HEK293T (cell line): ENCODE measurements at regions not wholly inside any gene's neighbourhood (a gene's known extent, or its start where the extent isn't known, plus 50 kb on each side); places are given as distances from the start of the nearest gene placed in this dataset.

Experiments
- CTCF ChIA-PET: fragments of 350-600 bp; formaldehyde crosslinking; extraction: SDS; loops from one replicate; lab custom pipeline; 2021; ENCODE audit warnings: antibody characterized with exemption, inconsistent platforms; lab: Yijun Ruan, JAX
- POLR2A ChIA-PET: fragments of 350-600 bp; formaldehyde crosslinking; extraction: SDS; loops from one replicate; lab custom pipeline; 2020; ENCODE audit warnings: antibody characterized with exemption, inconsistent platforms; lab: Yijun Ruan, JAX
- DNase-seq: peaks from one replicate; pipeline ENCODE4 v3.0.0; 2012; ENCODE audit warnings: mixed read lengths; ENCODE audit errors: extremely low spot score
- ARNT ChIP-seq: fragments of 450-650 bp; IDR thresholded peaks from 2 replicates; pipeline ENCODE4 v1.6.1; 2017; ENCODE audit warnings: mild to moderate bottlenecking
- BHLHE40 ChIP-seq: fragments of 450-650 bp; IDR thresholded peaks from 2 replicates; pipeline ENCODE4 v1.6.1; 2016; ENCODE audit warnings: mild to moderate bottlenecking, moderate library complexity, borderline replicate concordance
- CTBP1 ChIP-seq: fragments of 450-650 bp; IDR thresholded peaks from 2 replicates; pipeline ENCODE4 v1.6.1; 2016; ENCODE audit warnings: borderline replicate concordance
- ELF4 ChIP-seq: fragments of 450-650 bp; IDR thresholded peaks from 2 replicates; pipeline ENCODE4 v1.6.1; 2017; ENCODE audit warnings: antibody characterized with exemption
- FOXA1 ChIP-seq: fragments of 450-650 bp; IDR thresholded peaks from 2 replicates; pipeline ENCODE4 v1.6.1; 2016; ENCODE audit warnings: mild to moderate bottlenecking
- FOXK2 ChIP-seq: fragments of 450-650 bp; IDR thresholded peaks from 2 replicates; pipeline ENCODE4 v1.6.1; 2016; ENCODE audit warnings: mild to moderate bottlenecking
- FOXM1 ChIP-seq: fragments of 450-650 bp; IDR thresholded peaks from 2 replicates; pipeline ENCODE4 v1.6.1; 2017; ENCODE audit warnings: mild to moderate bottlenecking, borderline replicate concordance
- HDGF ChIP-seq: fragments of 450-650 bp; IDR thresholded peaks from 2 replicates; pipeline ENCODE4 v1.6.1; 2017; ENCODE audit warnings: antibody characterized with exemption, borderline replicate concordance
- L3MBTL2 ChIP-seq: fragments of 450-650 bp; conservative IDR thresholded peaks from 2 replicates; pipeline ENCODE4 v1.6.1; 2016; ENCODE audit warnings: mild to moderate bottlenecking
- LEF1 ChIP-seq: fragments of 450-650 bp; IDR thresholded peaks from 2 replicates; pipeline ENCODE4 v1.6.1; 2017; ENCODE audit warnings: mild to moderate bottlenecking, borderline replicate concordance
- NFRKB ChIP-seq: fragments of 450-650 bp; IDR thresholded peaks from 2 replicates; pipeline ENCODE4 v1.6.1; 2016; ENCODE audit warnings: mild to moderate bottlenecking, moderate library complexity
- PKNOX1 ChIP-seq: fragments of 450-650 bp; IDR thresholded peaks from 2 replicates; pipeline ENCODE4 v1.6.1; 2016
- SP1 ChIP-seq: fragments of 450-650 bp; IDR thresholded peaks from 2 replicates; pipeline ENCODE4 v1.6.1; 2017
- SUZ12 ChIP-seq: fragments of 450-650 bp; IDR thresholded peaks from 2 replicates; pipeline ENCODE4 v1.6.1; 2016; ENCODE audit warnings: mild to moderate bottlenecking
- TARDBP ChIP-seq: fragments of 450-650 bp; IDR thresholded peaks from 2 replicates; pipeline ENCODE4 v1.6.1; 2016
- ZNF384 ChIP-seq: fragments of 450-650 bp; IDR thresholded peaks from 2 replicates; pipeline ENCODE4 v1.6.1; 2016

DNA sequence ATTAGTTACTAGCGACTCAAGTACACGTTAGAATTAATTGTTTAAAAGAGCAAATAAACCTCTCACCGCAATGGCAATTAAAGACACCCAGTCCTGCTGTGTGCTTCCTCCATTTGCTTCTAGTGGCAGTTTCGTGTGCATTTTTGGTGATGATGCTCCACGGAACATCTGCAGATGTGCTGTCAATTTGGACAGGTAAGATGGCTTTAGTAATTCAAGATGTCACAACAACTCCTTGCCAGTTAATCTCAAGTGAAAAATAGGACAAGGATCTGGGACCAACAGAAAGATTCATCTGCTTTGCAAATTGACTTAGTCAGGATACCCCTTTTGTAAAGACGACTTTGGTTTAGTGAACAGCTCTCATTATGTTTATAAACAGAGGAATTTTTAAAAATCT lies 320.9 kb downstream of the GABRB3 start:
- ChIA-PET CTCF (no interaction called here), POLR2A (no interaction called here)
- no peak for DNase-seq
- no peak for TF ChIP-seq PKNOX1
- no peak for TF ChIP-seq LEF1
- TF ChIP-seq TARDBP: no peak
- TF ChIP-seq SP1: no peak
- TF ChIP-seq FOXM1: no peak
- no peak for TF ChIP-seq HDGF
- TF ChIP-seq ELF4: no peak
- no peak for TF ChIP-seq FOXA1
- TF ChIP-seq L3MBTL2: no peak
- TF ChIP-seq FOXK2: no peak
- TF ChIP-seq BHLHE40: no peak

- CTCF ChIA-PET: no interaction called here
- DNase-seq: no peak
Observed at GRCh38 chr15:26449291-26449690, 323.6 kb downstream of the GABRB3 start.

DNA sequence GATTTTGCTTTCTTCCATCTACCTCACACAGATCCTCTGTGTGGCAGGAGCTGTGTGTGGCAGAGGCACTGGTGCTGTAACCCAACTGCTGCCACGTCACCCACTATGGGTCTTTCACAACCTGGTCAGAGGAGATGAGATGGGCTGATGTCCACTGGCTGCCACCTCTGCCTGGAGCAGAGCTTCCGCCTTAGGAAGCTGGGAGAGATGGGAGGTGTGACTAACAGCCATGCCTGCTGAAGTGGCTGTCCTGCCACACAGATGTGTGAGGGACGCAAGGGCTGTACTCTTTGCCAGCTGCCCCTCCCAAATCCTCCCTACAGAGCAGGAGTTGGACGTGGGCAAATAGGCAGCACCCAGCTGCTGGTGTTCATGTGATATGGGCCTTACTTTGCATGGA lies 329.5 kb downstream of the GABRB3 start:
- ChIA-PET POLR2A (no interaction called here), CTCF (no interaction called here)
- TF ChIP-seq ZNF384 (no peak), ARNT (no peak), LEF1 (no peak), BHLHE40 (no peak), HDGF (no peak), FOXA1 (no peak), FOXK2 (no peak), CTBP1 (no peak), TARDBP (no peak), SUZ12 (no peak), ELF4 (no peak), SP1 (no peak), NFRKB (no peak)
- DNase-seq: no peak

More at GRCh38 chr15:26449291-26449690, 323.6 kb downstream of the GABRB3 start:
- POLR2A ChIA-PET: no interaction called here
- TF ChIP-seq ZNF384: no peak
- TF ChIP-seq FOXK2: no peak
- TF ChIP-seq L3MBTL2: no peak

DNA sequence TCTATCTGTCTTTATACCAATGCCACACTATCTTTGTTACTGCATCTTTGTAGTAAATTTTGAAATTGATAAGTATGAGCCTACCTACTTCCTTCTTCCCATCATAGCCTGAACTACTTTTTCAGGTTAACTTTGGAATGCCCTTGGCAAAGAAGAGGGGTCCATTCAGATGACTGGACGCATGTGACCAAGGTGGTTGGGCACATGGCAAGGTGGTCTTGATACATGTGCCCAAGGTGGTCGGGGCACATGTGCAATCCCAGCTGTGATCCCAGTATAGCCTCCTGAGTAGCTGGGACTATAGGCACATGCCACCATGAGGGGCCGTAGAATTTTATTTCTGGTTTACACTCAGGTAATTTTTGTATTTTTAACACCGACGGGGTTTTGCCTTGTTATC lies 330.2 kb downstream of the GABRB3 start:
- no peak for TF ChIP-seq NFRKB
- CTCF ChIA-PET: no interaction called here
- POLR2A ChIA-PET: no interaction called here

GRCh38 chr15:26439681-26440080 lies 333.2 kb downstream of the GABRB3 start:
- ChIA-PET POLR2A (no interaction called here), CTCF (no interaction called here)

More for the DNA sequence above, 330.2 kb downstream of the GABRB3 start:
- no peak for DNase-seq

GRCh38 chr15:26438718-26439117 lies 334.1 kb downstream of the GABRB3 start:
- CTCF ChIA-PET: interaction anchor here (0.6 kb wide), 1 partner anchor 921 kb away, joined by 3 read pairs; no protein-coding TSS in a partner anchor
- TF ChIP-seq FOXK2 (no peak), FOXA1 (no peak), ELF4 (no peak), PKNOX1 (no peak)
- DNase-seq: no peak
- POLR2A ChIA-PET: no interaction called here

More at GRCh38 chr15:26439681-26440080, 333.2 kb downstream of the GABRB3 start:
- DNase-seq: no peak
- no peak for TF ChIP-seq PKNOX1
- no peak for TF ChIP-seq ELF4
- no peak for TF ChIP-seq NFRKB
- TF ChIP-seq CTBP1: no peak
- TF ChIP-seq SP1: no peak
- TF ChIP-seq ARNT: no peak
- no peak for TF ChIP-seq LEF1
- no peak for TF ChIP-seq HDGF
- no peak for TF ChIP-seq SUZ12
- TF ChIP-seq FOXM1: no peak
- TF ChIP-seq TARDBP: no peak
- no peak for TF ChIP-seq BHLHE40
- no peak for TF ChIP-seq FOXK2
- TF ChIP-seq ZNF384: no peak
- TF ChIP-seq FOXA1: no peak
- no peak for TF ChIP-seq L3MBTL2

- TF ChIP-seq L3MBTL2 (no peak), FOXM1 (no peak), FOXK2 (no peak), FOXA1 (no peak), NFRKB (no peak), ELF4 (no peak)
- ChIA-PET CTCF (interaction anchor here (0.6 kb wide), 1 partner anchor 921 kb away, joined by 3 read pairs; no protein-coding TSS in a partner anchor), POLR2A (no interaction called here)
- DNase-seq: no peak
Observed at GRCh38 chr15:26438316-26438715, 334.6 kb downstream of the GABRB3 start.
